ENCODE measurements at regions not wholly inside any gene's neighbourhood (a gene's known extent, or its start where the extent isn't known, plus 50 kb on each side); places are given as distances from the start of the nearest gene placed in this dataset.

DNA sequence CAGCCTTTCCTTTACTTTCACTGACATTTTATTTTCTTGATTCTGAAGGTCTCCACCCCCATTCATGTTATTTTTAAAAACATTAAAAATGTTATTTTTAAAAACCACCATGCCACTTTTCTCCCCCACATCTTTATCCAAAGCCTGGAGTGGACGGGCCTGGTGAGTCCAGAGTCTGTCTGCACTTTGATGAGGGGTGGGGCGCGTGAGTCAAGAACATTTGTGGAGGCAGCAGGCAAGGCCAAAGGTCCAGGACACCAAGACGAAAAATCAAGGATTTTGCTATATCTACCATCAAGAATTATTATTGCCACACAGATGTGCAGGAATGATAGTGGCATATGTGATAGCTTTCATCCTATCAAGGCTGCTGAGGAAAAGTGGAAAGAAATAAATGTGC is 224.9 kb downstream of the FGF9 start:
- no peaks in the 10 kb centered on the region for H3K4me1 Mint-ChIP-seq
- no peak for DNase-seq
- no peaks in the 10 kb centered on the region for H3K27me3 Mint-ChIP-seq
- no peak for TF ChIP-seq CTCF (IDR thresholded peaks at IDR 0.05)
- H3K9me3 Mint-ChIP-seq, result no peaks in the 10 kb centered on the region
- H3K4me3 Mint-ChIP-seq, result no peak overlapping the region
- CTCF ChIA-PET, result no interaction called here
- POLR2A ChIA-PET, result no interaction called here
- no peak for ATAC-seq (ENCODE audit: low read depth)
- H3K27ac Mint-ChIP-seq, result no peak overlapping the region
- no peaks in the 10 kb centered on the region for H3K36me3 Mint-ChIP-seq (ENCODE audit: low read depth)
- intact Hi-C loops (cut with micrococcal nuclease), result no loop called here

DNA sequence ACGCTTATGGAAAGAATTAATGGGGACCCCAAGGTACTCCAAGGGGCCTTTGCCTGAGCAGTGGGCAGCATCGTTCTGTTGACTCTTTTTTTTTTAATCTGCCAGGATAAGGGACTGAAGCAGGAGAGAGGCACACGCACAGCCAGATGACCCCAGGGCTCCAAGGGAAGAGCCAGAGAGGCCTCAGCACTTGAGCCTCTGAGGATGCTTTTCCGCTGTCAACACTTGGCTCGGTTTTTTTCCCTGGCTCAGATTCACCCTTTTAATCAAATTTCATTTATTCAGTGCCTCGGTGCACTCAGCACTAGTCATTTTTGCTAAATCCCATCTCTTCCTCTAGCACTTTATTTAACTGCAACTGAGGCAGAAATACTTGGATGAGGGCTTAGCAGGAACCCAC is 226.3 kb downstream of the FGF9 start:
- no peaks in the 10 kb centered on the region for H3K4me1 Mint-ChIP-seq
- no peaks in the 10 kb centered on the region for H3K27me3 Mint-ChIP-seq
- no peak overlapping the region for H3K27ac Mint-ChIP-seq
- ChIA-PET CTCF (no interaction called here), POLR2A (no interaction called here)
- no peak overlapping the region for H3K4me3 Mint-ChIP-seq
- no peaks in the 10 kb centered on the region for H3K9me3 Mint-ChIP-seq
- intact Hi-C loops (cut with micrococcal nuclease), result no loop called here
- no peaks in the 10 kb centered on the region for H3K36me3 Mint-ChIP-seq (ENCODE audit: low read depth)
- ATAC-seq (ENCODE audit: low read depth) (no peak), DNase-seq (no peak)
- no peak for TF ChIP-seq CTCF (IDR thresholded peaks at IDR 0.05)

DNA sequence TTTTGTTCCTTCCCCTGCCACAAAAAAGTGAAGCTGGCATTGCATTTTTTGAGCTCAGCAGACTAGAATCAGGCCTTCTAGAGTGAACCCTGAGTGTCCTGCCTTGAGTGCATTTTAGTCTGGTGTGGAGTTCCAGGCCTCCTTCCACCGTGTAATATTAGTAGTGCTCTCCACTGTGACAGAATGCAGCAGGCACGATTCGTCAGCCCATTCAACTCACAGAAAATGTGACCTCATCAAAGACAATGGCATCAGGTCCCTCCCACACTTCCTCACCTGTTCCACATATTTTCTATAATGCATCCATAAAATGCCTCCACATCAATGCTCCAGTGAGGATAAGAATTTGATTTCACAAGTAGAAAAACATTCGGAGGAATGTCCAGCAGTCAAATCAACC is 227.6 kb downstream of the FGF9 start:
- ChIA-PET POLR2A (no interaction called here), CTCF (no interaction called here)
- no peak overlapping the region for H3K27ac Mint-ChIP-seq
- no peaks in the 10 kb centered on the region for H3K27me3 Mint-ChIP-seq
- H3K36me3 Mint-ChIP-seq (ENCODE audit: low read depth), result no peaks in the 10 kb centered on the region
- intact Hi-C loops (cut with micrococcal nuclease), result no loop called here
- ATAC-seq (ENCODE audit: low read depth) (no peak), DNase-seq (no peak)
- no peak overlapping the region for H3K4me3 Mint-ChIP-seq
- H3K9me3 Mint-ChIP-seq, result no peaks in the 10 kb centered on the region
- H3K4me1 Mint-ChIP-seq, result no peaks in the 10 kb centered on the region
- TF ChIP-seq CTCF (IDR thresholded peaks at IDR 0.05), result no peak

GRCh38 chr13:21898945-21899344 is 228.1 kb downstream of the FGF9 start:
- Mint-ChIP-seq H3K4me1 (no peaks in the 10 kb centered on the region), H3K9me3 (no peaks in the 10 kb centered on the region), H3K27me3 (no peaks in the 10 kb centered on the region), H3K4me3 (no peak overlapping the region), H3K27ac (no peak overlapping the region), H3K36me3 (ENCODE audit: low read depth) (no peaks in the 10 kb centered on the region)
- CTCF ChIA-PET, result no interaction called here
- ATAC-seq (ENCODE audit: low read depth), result no peak
- TF ChIP-seq CTCF (IDR thresholded peaks at IDR 0.05), result no peak
- intact Hi-C loops (cut with micrococcal nuclease), result no loop called here
- POLR2A ChIA-PET, result no interaction called here
- no peak for DNase-seq

- no peaks in the 10 kb centered on the region for H3K27me3 Mint-ChIP-seq
- ATAC-seq (ENCODE audit: low read depth) (no peak), DNase-seq (no peak)
- ChIA-PET POLR2A (no interaction called here), CTCF (no interaction called here)
- H3K4me3 Mint-ChIP-seq, result no peak overlapping the region
- no peaks in the 10 kb centered on the region for H3K36me3 Mint-ChIP-seq (ENCODE audit: low read depth)
- H3K9me3 Mint-ChIP-seq, result no peaks in the 10 kb centered on the region
- intact Hi-C loops (cut with micrococcal nuclease), result no loop called here
- H3K4me1 Mint-ChIP-seq, result no peaks in the 10 kb centered on the region
- no peak for TF ChIP-seq CTCF (IDR thresholded peaks at IDR 0.05)
- H3K27ac Mint-ChIP-seq, result no peak overlapping the region
These were observed 230.5 kb downstream of the FGF9 start for GRCh38 chr13:21901336-21901735.
